HepG2 (cell line): ENCODE measurements at regions not wholly inside any gene's neighbourhood (a gene's known extent, or its start where the extent isn't known, plus 50 kb on each side); places are given as distances from the start of the nearest gene placed in this dataset.

ENCODE experiments used
- ATAC-seq: fragments of 200-7000 bp; cut with Tn5 transposase; 3 replicates; pipeline ENCODE4 v1.9.1; 2020; ENCODE audit warnings: mild to moderate bottlenecking, moderate library complexity
- BruUV-seq: library from RNA; stranded (reverse); fragments of 400-500 nt; replicated peaks from 2 replicates; lab custom pipeline; 2021; lab: Mats Ljungman, UMichigan
- CTCF ChIA-PET: fragments of 300-600 bp; formaldehyde crosslinking; extraction: SDS; loops from one replicate; lab custom pipeline; 2021; ENCODE audit warnings: low total read pairs, inconsistent platforms, low intra/inter-chr PET ratio; lab: Yijun Ruan, JAX
- POLR2A ChIA-PET: fragments of 350-600 bp; sonication (Branson Sonifier 250); formaldehyde crosslinking; loops from one replicate; lab custom pipeline; 2020; ENCODE audit warnings: antibody characterized with exemption, inconsistent platforms; lab: Yijun Ruan, JAX
- DNase-seq: peaks from one replicate; pipeline ENCODE4 v3.0.0-alpha.2; 2015; ENCODE audit warnings: low spot score
- FAIRE-seq: peaks from 3 replicates; lab custom pipeline; 2011; peaks lifted over from hg19 to GRCh38; lab: Jason Lieb, UNC
- H2AFZ ChIP-seq: one replicate; pipeline ENCODE4 v1.6.1; 2011; ENCODE audit warnings: low read length, inconsistent platforms
- H3K27ac ChIP-seq: fragments of 300-600 bp; 3 replicates; pipeline ENCODE4 v1.8.0; 2011; ENCODE audit warnings: mixed run types, mild to moderate bottlenecking, mixed read lengths, low read length, inconsistent platforms; ENCODE audit not compliant: insufficient read depth; ENCODE audit errors: extremely low read length
- H3K27me3 ChIP-seq, 2 experiments: fragments of 200-600 bp in 1 of 2; 2 replicates in 1 of 2; 3 replicates in 1 of 2; pipeline versions ENCODE4 v1.6.0 to v1.8.0; 2011; ENCODE audit warnings: low read length in 2 of 2, mild to moderate bottlenecking in 2 of 2, moderate library complexity in 2 of 2, inconsistent platforms in 1 of 2; ENCODE audit not compliant: insufficient read depth in 2 of 2, control insufficient read depth in 1 of 2
- H3K36me3 ChIP-seq, 2 experiments: fragments of 200-600 bp in 1 of 2; replicated peaks in 1 of 2; 2 replicates in 1 of 2; 3 replicates in 1 of 2; pipeline versions ENCODE4 v1.5.1 to v1.8.0; 2011; ENCODE audit warnings: low read length in 2 of 2, inconsistent platforms in 1 of 2; ENCODE audit not compliant: insufficient read depth in 2 of 2, control insufficient read depth in 1 of 2
- H3K4me1 ChIP-seq: 2 replicates; pipeline ENCODE4 v1.5.1; 2012; ENCODE audit warnings: low read length, inconsistent platforms; ENCODE audit not compliant: insufficient read depth
- H3K4me2 ChIP-seq: 2 replicates; pipeline ENCODE4 v1.6.0; 2011; ENCODE audit warnings: low read depth, low read length, inconsistent platforms
- H3K4me3 ChIP-seq, 3 experiments: fragments of 200-600 bp in 1 of 3; sonication (generic), shearing (Covaris generic) in 1 of 3; replicated peaks in 1 of 3; 2 replicates each; pipeline ENCODE4 v1.5.1; 2011 to 2016; ENCODE audit warnings: low read length in 3 of 3, inconsistent platforms in 2 of 3, low read depth in 2 of 3, mild to moderate bottlenecking in 2 of 3, control low read depth in 1 of 3, mixed read lengths in 1 of 3; ENCODE audit not compliant: insufficient read depth in 1 of 3
- H3K79me2 ChIP-seq: one replicate; pipeline ENCODE4 v1.6.1; 2011; ENCODE audit warnings: low read length, inconsistent platforms; ENCODE audit not compliant: insufficient read depth
- H3K9ac ChIP-seq: 2 replicates; pipeline ENCODE4 v1.6.0; 2011; ENCODE audit warnings: mild to moderate bottlenecking, low read depth, low read length, inconsistent platforms; ENCODE audit not compliant: insufficient read depth
- H3K9me3 ChIP-seq: 2 replicates; pipeline ENCODE4 v1.5.1; 2012; ENCODE audit warnings: mild to moderate bottlenecking, low read length
- H4K20me1 ChIP-seq: 2 replicates; pipeline ENCODE4 v1.6.0; 2011; ENCODE audit warnings: inconsistent platforms, mild to moderate bottlenecking, low read length, moderate library complexity; ENCODE audit not compliant: insufficient read depth
- GTF2F1 ChIP-seq: fragments of 150-350 bp; IDR thresholded peaks from 2 replicates; pipeline ENCODE4 v1.6.1; 2014; ENCODE audit warnings: low read length
- HDAC6 ChIP-seq: fragments of 200-600 bp; sonication (generic); IDR thresholded peaks from 2 replicates; pipeline ENCODE4 v1.7.0; 2017; ENCODE audit warnings: mild to moderate bottlenecking, antibody characterized with exemption, low read length, low read depth
- HIVEP1 ChIP-seq: sonication (generic); formaldehyde crosslinking; IDR thresholded peaks from 2 replicates; pipeline ENCODE4 v1.4.0; 2020; ENCODE audit warnings: mild to moderate bottlenecking, missing genetic modification reagents
- HNF1A ChIP-seq, 2 experiments: sonication (generic) in 1 of 2; formaldehyde crosslinking in 1 of 2; IDR thresholded peaks; 2 replicates each; pipeline versions ENCODE4 v1.4.0 to v1.6.1; 2016 to 2020; ENCODE audit warnings: borderline replicate concordance in 1 of 2, low read depth in 1 of 2, mild to moderate bottlenecking in 1 of 2, missing genetic modification reagents in 1 of 2
- MAFK ChIP-seq, 2 experiments: IDR thresholded peaks in 1 of 2; conservative IDR thresholded peaks in 1 of 2; 2 replicates each; pipeline ENCODE4 v1.6.1; 2011; ENCODE audit warnings: improper control_type of control experiment in 2 of 2, low read length in 2 of 2
- TEF ChIP-seq: sonication (generic); formaldehyde crosslinking; IDR thresholded peaks from 2 replicates; pipeline ENCODE4 v1.5.0; 2020; ENCODE audit warnings: missing genetic modification reagents
- ZNF3 ChIP-seq: IDR thresholded peaks from 2 replicates; pipeline ENCODE4 v1.7.0; 2017; ENCODE audit warnings: inconsistent platforms
- ZNF329 ChIP-seq: sonication (generic); formaldehyde crosslinking; IDR thresholded peaks from 2 replicates; pipeline ENCODE4 v1.9.0; 2021; ENCODE audit warnings: low read depth, mild to moderate bottlenecking, missing genetic modification reagents
- ZNF383 ChIP-seq: sonication (generic); formaldehyde crosslinking; IDR thresholded peaks from 2 replicates; pipeline ENCODE4 v1.4.0; 2020; ENCODE audit warnings: missing genetic modification reagents, mild to moderate bottlenecking, borderline replicate concordance
- WGBS: methylation state at CpG from one replicate; pipeline ENCODE4 v1.1.6; 2017; ENCODE audit warnings: low lambda C conversion rate; 5-methylcytosine and 5-hydroxymethylcytosine counted together
- in situ Hi-C: cut with HindIII; loops from 2 replicates; pipeline ENCODE4 v1.10.0; 2017; ENCODE audit warnings: low pct_unique_long_range_greater_than_20kb; ENCODE audit not compliant: extremely low pct_ligation_motif_present
- intact Hi-C: fragments of 100-400 bp; cut with micrococcal nuclease; formaldehyde crosslinking; loops from one replicate; pipeline ENCODE4 v1.10.0; 2022; ENCODE audit not compliant: unreplicated experiment

- Histone ChIP-seq H3K4me1 (no peaks in the 10 kb centered on the region), H3K4me3 (no peak overlapping the region), H2AFZ (no peak overlapping the region)
- in situ Hi-C loops = no loop called here
- DNase-seq = no peak
- TF ChIP-seq GTF2F1 = no peak
- TF ChIP-seq TEF (CRISPR knock-in tag) = no peak
- 0 out of 4 replicates have a peak, but pooled peaks of 1 of the 2 experiments have one; percentile 29 for TF ChIP-seq MAFK (conservative IDR thresholded peaks at IDR 0.05 in 1 of 2, IDR thresholded peaks at IDR 0.05 in 1 of 2; ENCODE audit: low read length in 2 of 2)
- no peak for TF ChIP-seq HDAC6
- TF ChIP-seq HNF1A (IDR thresholded peaks at IDR 0.05; ENCODE audit: low read depth) = no peak
- TF ChIP-seq HNF1A (CRISPR knock-in tag; IDR thresholded peaks at IDR 0.05; ENCODE audit: borderline replicate concordance) = no peak
- TF ChIP-seq ZNF329 (CRISPR knock-in tag) = no peak
- TF ChIP-seq ZNF383 (CRISPR knock-in tag) = no peak
- no peak for TF ChIP-seq ZNF3 (CRISPR knock-in tag)
- no peak for TF ChIP-seq HIVEP1
- TF ChIP-seq, all 625 proteins: peak for 1
- Histone ChIP-seq H3K9ac (no peak overlapping the region), H3K27me3 (peaks cover 0 to 22% of the 10 kb centered on the region in 2 experiments; a peak in 2 of 5 replicates), H3K27ac (no peak overlapping the region), H3K79me2 (no peaks in the 10 kb centered on the region), H4K20me1 (no peaks in the 10 kb centered on the region), H3K36me3 (no peaks in the 10 kb centered on the region), H3K4me2 (no peak overlapping the region), H3K9me3 (no peaks in the 10 kb centered on the region)
- ATAC-seq (no peak), FAIRE-seq (no peak)
- BruUV-seq = no TSS peak
- intact Hi-C loops = no loop called here
- WGBS = 12% methylated on average over 9 of the region's 9 CpGs
- ChIA-PET POLR2A (no interaction called here), CTCF (no interaction called here)
These were observed 53.4 kb upstream of the HTATIP2 start for GRCh38 chr11:20310137-20310536.
